HG02678 (cell line): ENCODE measurements at regions not wholly inside any gene's neighbourhood (a gene's known extent, or its start where the extent isn't known, plus 50 kb on each side); places are given as distances from the start of the nearest gene placed in this dataset.
"Not testable (repeated sequence)": the region's sequence is repeated elsewhere in the genome, so short reads cannot be mapped to it uniquely, and the experiment has no call there.

Experiments used
- ATAC-seq: cut with Tn5 transposase; IDR thresholded peaks from one replicate; pipeline ENCODE4 v1.9.1; 2021; ENCODE audit warnings: mild to moderate bottlenecking, moderate library complexity; ENCODE audit not compliant: unreplicated experiment

GRCh38 chr6:112957536-112957916 lies 610.4 kb downstream of the RFPL4B start:
- no peak for ATAC-seq

- ATAC-seq, result not testable (repeated sequence)
Measured at GRCh38 chr6:112960130-112960529, 613.0 kb downstream of the RFPL4B start.

GRCh38 chr6:112967974-112968373 lies 620.8 kb downstream of the RFPL4B start:
- no peak for ATAC-seq

- ATAC-seq, result no peak
Measured at GRCh38 chr6:112971651-112972050, 624.5 kb downstream of the RFPL4B start.

- ATAC-seq, result not testable (repeated sequence)
Measured at GRCh38 chr6:112974931-112975330, 627.8 kb downstream of the RFPL4B start.

GRCh38 chr6:112976579-112976978 lies 629.4 kb downstream of the RFPL4B start:
- ATAC-seq, result not testable (repeated sequence)

- no peak for ATAC-seq
Measured at GRCh38 chr6:112979830-112980229, 632.7 kb downstream of the RFPL4B start.

- no peak for ATAC-seq
Measured at GRCh38 chr6:112980676-112981075, 633.5 kb downstream of the RFPL4B start.

- no peak for ATAC-seq
Measured at GRCh38 chr6:112983713-112984261, 636.7 kb downstream of the RFPL4B start.

- no peak for ATAC-seq
Measured at GRCh38 chr6:112984899-112985298, 637.8 kb downstream of the RFPL4B start.

GRCh38 chr6:112986321-112986720 lies 639.2 kb downstream of the RFPL4B start:
- ATAC-seq, result no peak

- no peak for ATAC-seq
Measured at GRCh38 chr6:112988748-112989147, 641.6 kb downstream of the RFPL4B start.

GRCh38 chr6:112990971-112991370 lies 643.8 kb downstream of the RFPL4B start:
- no peak for ATAC-seq

- ATAC-seq, result no peak
Measured at GRCh38 chr6:112991912-112992311, 644.8 kb downstream of the RFPL4B start.

- ATAC-seq, result no peak
Measured at GRCh38 chr6:112997421-112998085, 650.4 kb downstream of the RFPL4B start.

- no peak for ATAC-seq
Measured at GRCh38 chr6:113004054-113004453, 656.9 kb downstream of the RFPL4B start.

GRCh38 chr6:113004470-113005270 lies 657.5 kb downstream of the RFPL4B start:
- ATAC-seq, result no peak

- ATAC-seq, result no peak
Measured at GRCh38 chr6:113006494-113006893, 659.4 kb downstream of the RFPL4B start.

- no peak for ATAC-seq
Measured at GRCh38 chr6:113009682-113010081, 662.6 kb downstream of the RFPL4B start.

- no peak for ATAC-seq
Measured at GRCh38 chr6:113010196-113010989, 663.3 kb downstream of the RFPL4B start.

- ATAC-seq, result no peak
Measured at GRCh38 chr6:113011389-113011788, 664.3 kb downstream of the RFPL4B start.
